ENCODE measurements at regions not wholly inside any gene's neighbourhood (a gene's known extent, or its start where the extent isn't known, plus 50 kb on each side); places are given as distances from the start of the nearest gene placed in this dataset.

GRCh38 chr4:138805736-138806135 is 209.8 kb upstream of the NOCT start:
- H3K4me3 ChIP-seq (ENCODE audit: low read depth in 1 of 2, low read length in 2 of 2), result no peak overlapping the region
- H3K4me1 ChIP-seq (ENCODE audit: control insufficient read depth in 2 of 2, insufficient read depth in 2 of 2, low read length in 1 of 2), result no peaks in the 10 kb centered on the region
- no peaks in the 10 kb centered on the region for H3K27me3 ChIP-seq (ENCODE audit: control insufficient read depth in 1 of 2, insufficient read depth in 2 of 2, low read length in 2 of 2)
- H3K36me3 ChIP-seq (ENCODE audit: control insufficient read depth in 2 of 2, insufficient read depth in 2 of 2, low read length in 1 of 2), result no peaks in the 10 kb centered on the region
- H3K9me3 ChIP-seq (ENCODE audit: control insufficient read depth in 2 of 2, insufficient read depth in 1 of 2, low read depth in 1 of 2, low read length in 1 of 2), result no peaks in the 10 kb centered on the region
- no peak overlapping the region for H3K27ac ChIP-seq (ENCODE audit: low read depth in 2 of 2, low read length in 1 of 2)
- 80 to 81% methylated on average over 4 of the region's 4 CpGs for WGBS, 2 donors

GRCh38 chr4:138804711-138805110 is 210.9 kb upstream of the NOCT start:
- no peak overlapping the region for H3K27ac ChIP-seq (ENCODE audit: low read depth in 2 of 2, low read length in 1 of 2)
- H3K4me1 ChIP-seq (ENCODE audit: control insufficient read depth in 2 of 2, insufficient read depth in 2 of 2, low read length in 1 of 2), result no peaks in the 10 kb centered on the region
- no peaks in the 10 kb centered on the region for H3K9me3 ChIP-seq (ENCODE audit: control insufficient read depth in 2 of 2, insufficient read depth in 1 of 2, low read depth in 1 of 2, low read length in 1 of 2)
- no peak overlapping the region for H3K4me3 ChIP-seq (ENCODE audit: low read depth in 1 of 2, low read length in 2 of 2)
- no peaks in the 10 kb centered on the region for H3K36me3 ChIP-seq (ENCODE audit: control insufficient read depth in 2 of 2, insufficient read depth in 2 of 2, low read length in 1 of 2)
- WGBS, 2 donors, result 9% methylated on average over 9 of the region's 9 CpGs
- no peaks in the 10 kb centered on the region for H3K27me3 ChIP-seq (ENCODE audit: control insufficient read depth in 1 of 2, insufficient read depth in 2 of 2, low read length in 2 of 2)

- no peak overlapping the region for H3K27ac ChIP-seq (ENCODE audit: low read depth in 2 of 2, low read length in 1 of 2)
- no peak overlapping the region for H3K4me3 ChIP-seq (ENCODE audit: low read depth in 1 of 2, low read length in 2 of 2)
- no peaks in the 10 kb centered on the region for H3K36me3 ChIP-seq (ENCODE audit: control insufficient read depth in 2 of 2, insufficient read depth in 2 of 2, low read length in 1 of 2)
- H3K27me3 ChIP-seq (ENCODE audit: control insufficient read depth in 1 of 2, insufficient read depth in 2 of 2, low read length in 2 of 2), result no peaks in the 10 kb centered on the region
- H3K9me3 ChIP-seq (ENCODE audit: control insufficient read depth in 2 of 2, insufficient read depth in 1 of 2, low read depth in 1 of 2, low read length in 1 of 2), result no peaks in the 10 kb centered on the region
- no peaks in the 10 kb centered on the region for H3K4me1 ChIP-seq (ENCODE audit: control insufficient read depth in 2 of 2, insufficient read depth in 2 of 2, low read length in 1 of 2)
- 70 to 71% methylated on average over 4 of the region's 4 CpGs for WGBS, 2 donors
Measured at GRCh38 chr4:138803051-138803450, 212.5 kb upstream of the NOCT start.

- H3K9me3 ChIP-seq (ENCODE audit: control insufficient read depth in 2 of 2, insufficient read depth in 1 of 2, low read depth in 1 of 2, low read length in 1 of 2), result no peaks in the 10 kb centered on the region
- H3K4me1 ChIP-seq (ENCODE audit: control insufficient read depth in 2 of 2, insufficient read depth in 2 of 2, low read length in 1 of 2), result no peaks in the 10 kb centered on the region
- no peak overlapping the region for H3K4me3 ChIP-seq (ENCODE audit: low read depth in 1 of 2, low read length in 2 of 2)
- H3K36me3 ChIP-seq (ENCODE audit: control insufficient read depth in 2 of 2, insufficient read depth in 2 of 2, low read length in 1 of 2), result no peaks in the 10 kb centered on the region
- H3K27ac ChIP-seq (ENCODE audit: low read depth in 2 of 2, low read length in 1 of 2), result no peak overlapping the region
- no peaks in the 10 kb centered on the region for H3K27me3 ChIP-seq (ENCODE audit: control insufficient read depth in 1 of 2, insufficient read depth in 2 of 2, low read length in 2 of 2)
Measured at GRCh38 chr4:138802499-138802898, 213.1 kb upstream of the NOCT start.

GRCh38 chr4:138800421-138800820 is 215.2 kb upstream of the NOCT start:
- Histone ChIP-seq H3K4me1 (ENCODE audit: control insufficient read depth in 2 of 2, insufficient read depth in 2 of 2, low read length in 1 of 2) (no peaks in the 10 kb centered on the region), H3K4me3 (ENCODE audit: low read depth in 1 of 2, low read length in 2 of 2) (no peak overlapping the region), H3K36me3 (ENCODE audit: control insufficient read depth in 2 of 2, insufficient read depth in 2 of 2, low read length in 1 of 2) (no peaks in the 10 kb centered on the region), H3K9me3 (ENCODE audit: control insufficient read depth in 2 of 2, insufficient read depth in 1 of 2, low read depth in 1 of 2, low read length in 1 of 2) (no peaks in the 10 kb centered on the region), H3K27me3 (ENCODE audit: control insufficient read depth in 1 of 2, insufficient read depth in 2 of 2, low read length in 2 of 2) (no peaks in the 10 kb centered on the region), H3K27ac (ENCODE audit: low read depth in 2 of 2, low read length in 1 of 2) (no peak overlapping the region)
- 52 to 59% methylated on average over 4 of the region's 4 CpGs for WGBS, 2 donors

- H3K36me3 ChIP-seq (ENCODE audit: control insufficient read depth in 2 of 2, insufficient read depth in 2 of 2, low read length in 1 of 2), result no peaks in the 10 kb centered on the region
- no peak overlapping the region for H3K4me3 ChIP-seq (ENCODE audit: low read depth in 1 of 2, low read length in 2 of 2)
- H3K27ac ChIP-seq (ENCODE audit: low read depth in 2 of 2, low read length in 1 of 2), result no peak overlapping the region
- no peaks in the 10 kb centered on the region for H3K9me3 ChIP-seq (ENCODE audit: control insufficient read depth in 2 of 2, insufficient read depth in 1 of 2, low read depth in 1 of 2, low read length in 1 of 2)
- H3K27me3 ChIP-seq (ENCODE audit: control insufficient read depth in 1 of 2, insufficient read depth in 2 of 2, low read length in 2 of 2), result no peaks in the 10 kb centered on the region
- WGBS, 2 donors, result 81 to 82% methylated on average over 4 of the region's 4 CpGs
- H3K4me1 ChIP-seq (ENCODE audit: control insufficient read depth in 2 of 2, insufficient read depth in 2 of 2, low read length in 1 of 2), result no peaks in the 10 kb centered on the region
Measured at GRCh38 chr4:138798404-138798803, 217.2 kb upstream of the NOCT start.

GRCh38 chr4:138797646-138798045 is 217.9 kb upstream of the NOCT start:
- 87 to 95% methylated on average over 2 of the region's 2 CpGs for WGBS, 2 donors
- H3K4me3 ChIP-seq (ENCODE audit: low read depth in 1 of 2, low read length in 2 of 2), result no peak overlapping the region
- H3K9me3 ChIP-seq (ENCODE audit: control insufficient read depth in 2 of 2, insufficient read depth in 1 of 2, low read depth in 1 of 2, low read length in 1 of 2), result no peaks in the 10 kb centered on the region

GRCh38 chr4:138796761-138797160 is 218.8 kb upstream of the NOCT start:
- H3K27ac ChIP-seq (ENCODE audit: low read depth in 2 of 2, low read length in 1 of 2), result no peak overlapping the region
- no peaks in the 10 kb centered on the region for H3K27me3 ChIP-seq (ENCODE audit: control insufficient read depth in 1 of 2, insufficient read depth in 2 of 2, low read length in 2 of 2)
- WGBS, 2 donors, result 90 to 91% methylated on average over 11 of the region's 11 CpGs
- no peaks in the 10 kb centered on the region for H3K4me1 ChIP-seq (ENCODE audit: control insufficient read depth in 2 of 2, insufficient read depth in 2 of 2, low read length in 1 of 2)
- no peak overlapping the region for H3K4me3 ChIP-seq (ENCODE audit: low read depth in 1 of 2, low read length in 2 of 2)
- no peaks in the 10 kb centered on the region for H3K9me3 ChIP-seq (ENCODE audit: control insufficient read depth in 2 of 2, insufficient read depth in 1 of 2, low read depth in 1 of 2, low read length in 1 of 2)
- no peaks in the 10 kb centered on the region for H3K36me3 ChIP-seq (ENCODE audit: control insufficient read depth in 2 of 2, insufficient read depth in 2 of 2, low read length in 1 of 2)

More at GRCh38 chr4:138797646-138798045, 217.9 kb upstream of the NOCT start:
- H3K36me3 ChIP-seq (ENCODE audit: control insufficient read depth in 2 of 2, insufficient read depth in 2 of 2, low read length in 1 of 2), result no peaks in the 10 kb centered on the region
- H3K27ac ChIP-seq (ENCODE audit: low read depth in 2 of 2, low read length in 1 of 2), result no peak overlapping the region
- no peaks in the 10 kb centered on the region for H3K27me3 ChIP-seq (ENCODE audit: control insufficient read depth in 1 of 2, insufficient read depth in 2 of 2, low read length in 2 of 2)
- H3K4me1 ChIP-seq (ENCODE audit: control insufficient read depth in 2 of 2, insufficient read depth in 2 of 2, low read length in 1 of 2), result no peaks in the 10 kb centered on the region

GRCh38 chr4:138790706-138791340 is 224.8 kb upstream of the NOCT start:
- Histone ChIP-seq H3K4me3 (ENCODE audit: low read depth in 1 of 2, low read length in 2 of 2) (no peak overlapping the region), H3K9me3 (ENCODE audit: control insufficient read depth in 2 of 2, insufficient read depth in 1 of 2, low read depth in 1 of 2, low read length in 1 of 2) (no peaks in the 10 kb centered on the region), H3K27me3 (ENCODE audit: control insufficient read depth in 1 of 2, insufficient read depth in 2 of 2, low read length in 2 of 2) (no peaks in the 10 kb centered on the region), H3K27ac (ENCODE audit: low read depth in 2 of 2, low read length in 1 of 2) (no peak overlapping the region), H3K36me3 (ENCODE audit: control insufficient read depth in 2 of 2, insufficient read depth in 2 of 2, low read length in 1 of 2) (no peaks in the 10 kb centered on the region), H3K4me1 (ENCODE audit: control insufficient read depth in 2 of 2, insufficient read depth in 2 of 2, low read length in 1 of 2) (no peaks in the 10 kb centered on the region)
- WGBS, 2 donors, result 82 to 87% methylated on average over 3 of the region's 3 CpGs

GRCh38 chr4:138789796-138790195 is 225.8 kb upstream of the NOCT start:
- no peak overlapping the region for H3K27ac ChIP-seq (ENCODE audit: low read depth in 2 of 2, low read length in 1 of 2)
- WGBS, 2 donors, result 84 to 86% methylated on average over 5 of the region's 5 CpGs
- no peaks in the 10 kb centered on the region for H3K9me3 ChIP-seq (ENCODE audit: control insufficient read depth in 2 of 2, insufficient read depth in 1 of 2, low read depth in 1 of 2, low read length in 1 of 2)

More at GRCh38 chr4:138789796-138790195, 225.8 kb upstream of the NOCT start:
- H3K4me1 ChIP-seq (ENCODE audit: control insufficient read depth in 2 of 2, insufficient read depth in 2 of 2, low read length in 1 of 2), result no peaks in the 10 kb centered on the region
- no peaks in the 10 kb centered on the region for H3K27me3 ChIP-seq (ENCODE audit: control insufficient read depth in 1 of 2, insufficient read depth in 2 of 2, low read length in 2 of 2)
- no peak overlapping the region for H3K4me3 ChIP-seq (ENCODE audit: low read depth in 1 of 2, low read length in 2 of 2)
- H3K36me3 ChIP-seq (ENCODE audit: control insufficient read depth in 2 of 2, insufficient read depth in 2 of 2, low read length in 1 of 2), result no peaks in the 10 kb centered on the region
